GM19372 (cell line): ENCODE measurements at regions not wholly inside any gene's neighbourhood (a gene's known extent, or its start where the extent isn't known, plus 50 kb on each side); places are given as distances from the start of the nearest gene placed in this dataset.

Experiments
- ATAC-seq: cut with Tn5 transposase; IDR thresholded peaks from one replicate; pipeline ENCODE4 v1.9.1; 2021; ENCODE audit warnings: mild to moderate bottlenecking, low read depth, moderate library complexity; ENCODE audit not compliant: unreplicated experiment

DNA sequence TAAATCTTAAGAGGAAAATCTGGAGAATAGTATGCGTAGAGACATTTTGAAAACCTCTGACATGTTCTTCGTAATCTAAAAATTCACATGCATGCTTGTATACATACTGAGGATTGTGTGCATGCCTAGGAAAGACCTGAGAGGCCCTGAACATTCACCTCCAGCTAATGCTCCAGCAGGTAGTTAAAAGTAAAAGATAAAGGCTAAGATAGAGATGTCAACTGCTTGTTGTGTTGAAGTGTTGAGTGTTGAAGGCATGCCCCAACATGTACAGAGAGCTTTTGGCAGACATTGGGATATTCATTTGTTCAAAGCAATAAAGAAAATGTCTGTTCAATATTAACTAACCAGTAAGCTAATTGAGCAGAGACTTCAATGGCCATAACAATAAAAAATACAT is 118.6 kb upstream of the SYT1 start:
- ATAC-seq: no peak

DNA sequence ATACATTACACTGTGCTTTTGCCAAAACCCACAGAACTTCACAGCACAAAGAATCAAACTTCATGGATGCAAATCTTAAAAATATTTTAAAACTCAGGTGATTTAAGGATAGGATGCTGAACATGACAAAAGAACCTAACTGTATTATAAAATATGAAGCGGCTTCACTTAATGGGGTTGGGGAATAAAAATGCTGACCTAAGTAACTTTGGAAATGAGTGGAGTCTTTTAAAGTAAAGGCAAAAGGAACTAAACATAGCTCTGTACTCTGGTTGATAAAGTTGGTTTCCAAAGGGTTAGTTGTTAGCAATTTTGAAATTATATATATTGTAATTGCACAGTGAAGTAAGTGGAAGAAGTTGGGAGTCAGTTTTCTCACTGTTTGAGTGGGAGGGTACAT is 111.5 kb upstream of the SYT1 start:
- no peak for ATAC-seq

GRCh38 chr12:78756936-78757335 is 107.6 kb upstream of the SYT1 start:
- no peak for ATAC-seq

DNA sequence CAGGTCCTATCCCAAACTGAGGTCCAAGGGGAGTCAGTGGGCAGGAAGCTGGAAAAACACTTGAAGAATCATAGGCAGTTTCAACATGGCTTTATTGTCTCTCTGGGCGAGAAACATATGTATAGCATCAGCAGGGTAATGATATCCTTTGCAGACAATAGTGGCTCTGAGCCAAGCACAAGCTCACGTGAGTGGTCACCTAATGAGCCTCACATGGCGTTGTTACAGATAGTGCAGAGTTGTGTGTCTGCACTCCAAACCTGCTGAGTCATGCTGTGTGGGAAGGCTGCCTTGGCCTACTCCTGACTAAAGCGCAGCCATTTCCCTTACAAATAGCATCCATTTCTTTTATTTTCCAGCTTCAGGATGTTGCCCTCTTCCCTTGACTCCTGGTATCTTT is 105.2 kb upstream of the SYT1 start:
- ATAC-seq: no peak

DNA sequence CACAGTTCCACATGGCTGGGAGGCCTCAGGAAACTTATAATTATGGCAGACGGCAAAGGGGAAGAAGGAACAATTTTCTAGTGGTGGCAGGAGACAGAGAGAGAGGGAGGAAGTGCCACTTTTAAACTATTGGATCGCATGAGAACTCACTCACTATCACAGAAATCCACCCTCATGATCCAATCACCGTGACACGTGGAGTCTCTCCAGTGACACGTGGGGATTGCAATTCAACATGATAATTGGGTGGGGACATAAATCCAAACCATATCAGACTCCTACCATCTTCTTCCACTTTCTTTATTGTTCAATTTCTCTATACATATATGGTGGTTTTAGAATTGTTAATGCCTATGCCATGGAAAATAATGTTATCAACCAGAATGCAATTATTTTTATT is 103.7 kb upstream of the SYT1 start:
- no peak for ATAC-seq

DNA sequence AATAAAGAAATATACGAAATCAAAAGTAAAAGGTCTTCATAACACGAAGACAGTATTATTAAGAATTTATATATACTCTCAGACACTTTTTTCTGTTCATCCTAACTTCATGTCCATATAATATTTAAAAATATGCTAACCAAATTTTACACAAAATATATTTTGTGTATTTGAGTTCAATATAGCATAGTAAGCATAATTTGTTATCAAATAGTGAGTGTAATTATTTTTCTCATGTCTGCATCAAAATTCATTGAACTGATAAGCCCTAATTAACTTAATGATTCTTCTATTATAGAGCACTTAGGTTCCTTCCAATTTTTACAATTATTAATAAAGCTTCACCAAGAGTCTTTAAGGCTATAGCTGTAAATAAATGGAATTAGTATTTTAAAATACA is 99.7 kb upstream of the SYT1 start:
- no peak for ATAC-seq

- no peak for ATAC-seq
These were observed 97.2 kb upstream of the SYT1 start for GRCh38 chr12:78767264-78767981.

DNA sequence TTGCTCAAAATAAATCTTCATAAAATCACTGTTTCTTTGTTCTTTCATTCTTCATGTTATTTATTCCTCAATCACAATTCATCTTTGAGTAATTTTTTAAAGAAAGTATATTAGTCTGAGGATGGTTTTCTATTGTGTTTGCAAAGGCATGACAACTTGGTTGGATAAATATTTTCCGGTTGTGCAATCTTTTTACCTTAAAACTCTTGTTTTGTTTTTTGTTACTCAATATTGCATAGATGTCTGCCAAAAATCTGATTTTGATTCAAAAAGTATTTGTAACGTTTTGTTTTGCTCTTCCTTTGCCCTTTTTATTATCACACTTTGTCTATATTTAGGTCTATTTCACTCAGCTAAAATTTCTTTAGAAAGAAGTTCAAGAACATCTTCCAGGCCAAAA is 86.2 kb upstream of the SYT1 start:
- ATAC-seq: no peak

- no peak for ATAC-seq
These were observed 77.0 kb upstream of the SYT1 start for GRCh38 chr12:78787576-78787975.

GRCh38 chr12:78790148-78790547 is 74.4 kb upstream of the SYT1 start:
- ATAC-seq: no peak

DNA sequence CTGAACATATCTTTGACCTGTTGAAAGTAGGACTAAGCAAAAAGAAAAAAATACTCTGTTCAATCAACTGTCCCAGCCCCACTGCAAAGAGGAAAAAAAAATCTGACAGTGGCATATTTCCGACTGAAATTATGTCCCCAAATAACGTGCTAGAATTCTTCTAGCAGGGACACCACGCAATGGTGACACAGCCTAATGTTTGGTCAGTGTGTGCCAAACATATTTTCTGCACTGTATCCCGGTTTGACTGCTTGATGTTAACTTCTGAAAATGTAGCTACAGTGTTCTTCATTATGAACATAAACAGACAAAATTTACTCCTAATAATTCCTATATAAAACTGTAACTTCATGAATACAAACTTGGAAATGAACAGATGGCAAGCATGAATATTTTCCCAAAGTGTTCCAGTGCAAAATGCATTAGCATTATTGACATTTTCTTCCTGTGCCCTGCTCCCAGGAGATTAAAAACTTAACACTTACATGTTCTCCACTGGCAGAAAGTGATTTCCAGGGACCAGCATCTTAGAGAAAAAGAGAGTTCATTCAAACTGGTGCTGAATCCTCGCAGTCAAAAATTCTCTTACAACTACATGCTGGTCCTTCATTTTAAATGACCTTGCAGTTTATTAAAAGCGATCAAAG is 72.4 kb upstream of the SYT1 start:
- ATAC-seq: no peak

GRCh38 chr12:78793491-78793890 is 71.1 kb upstream of the SYT1 start:
- ATAC-seq: no peak

GRCh38 chr12:78793982-78794381 is 70.6 kb upstream of the SYT1 start:
- no peak for ATAC-seq

DNA sequence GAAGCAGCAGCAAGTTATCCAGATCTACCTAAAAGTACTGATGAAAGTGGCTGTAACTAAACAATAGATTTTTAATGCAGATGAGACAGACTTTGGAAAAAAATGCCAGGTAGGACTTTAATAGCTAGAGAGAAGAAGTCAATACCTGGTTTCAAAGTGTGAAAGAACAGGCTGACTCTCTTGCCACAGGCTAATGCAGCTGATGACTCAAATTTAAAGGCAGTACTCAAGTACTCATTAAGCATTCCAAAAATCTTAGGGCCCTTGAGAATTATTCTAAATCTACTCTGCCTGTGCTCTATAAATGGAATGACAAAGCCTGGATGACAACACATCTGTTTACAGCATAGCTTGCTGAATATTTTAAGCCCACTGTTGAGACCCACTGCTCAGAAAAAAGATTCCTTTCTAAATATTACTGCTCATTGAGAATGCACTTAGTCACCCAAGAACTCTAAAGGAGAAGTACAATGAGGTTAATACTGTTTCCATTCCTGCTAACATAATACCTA is 68.6 kb upstream of the SYT1 start:
- ATAC-seq: no peak

- ATAC-seq: no peak
These were observed 67.2 kb upstream of the SYT1 start for GRCh38 chr12:78797196-78797931.

DNA sequence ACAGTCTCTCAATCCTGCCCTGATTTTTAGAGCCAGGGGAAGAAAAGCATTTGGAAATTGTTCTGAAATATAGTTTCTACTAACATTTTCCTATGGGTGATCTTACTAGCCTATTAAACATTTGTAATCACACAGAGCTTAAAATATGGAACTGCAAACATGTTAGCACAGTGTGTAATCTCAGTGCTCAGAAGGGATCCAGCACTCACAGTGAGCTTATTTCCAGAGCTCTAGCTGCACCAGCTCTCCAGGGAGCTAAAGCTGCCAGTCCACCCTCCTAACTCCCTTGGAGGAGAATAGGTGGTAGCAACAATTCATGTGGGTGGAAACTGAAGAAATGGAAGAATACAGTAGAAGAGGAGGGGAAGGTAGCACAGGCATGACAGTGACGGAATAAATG is 64.9 kb upstream of the SYT1 start:
- ATAC-seq: no peak

GRCh38 chr12:78802593-78802992 is 62.0 kb upstream of the SYT1 start:
- no peak for ATAC-seq

DNA sequence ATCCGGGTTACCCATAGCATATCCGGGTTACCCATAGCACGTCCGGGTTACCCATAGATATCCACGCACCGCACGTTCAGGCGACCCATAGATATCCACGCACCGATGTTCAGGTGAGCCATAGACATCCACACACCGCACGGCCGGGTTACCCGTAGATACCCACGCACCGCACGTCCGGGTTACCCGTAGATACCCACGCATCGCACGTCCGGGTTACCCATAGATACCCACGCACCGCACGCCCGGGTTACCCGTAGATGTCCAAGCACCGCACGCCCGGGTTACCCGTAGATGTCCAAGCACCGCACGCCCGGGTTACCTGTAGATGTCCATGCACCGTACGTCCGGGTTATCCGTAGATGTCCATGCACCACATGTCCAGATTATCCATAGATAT is 60.3 kb upstream of the SYT1 start:
- no peak for ATAC-seq
